HG02970 (cell line): ENCODE measurements at regions not wholly inside any gene's neighbourhood (a gene's known extent, or its start where the extent isn't known, plus 50 kb on each side); places are given as distances from the start of the nearest gene placed in this dataset.

Experiments
- ATAC-seq: cut with Tn5 transposase; IDR thresholded peaks from one replicate; pipeline ENCODE4 v1.9.1; 2021; ENCODE audit warnings: mild to moderate bottlenecking, moderate library complexity, moderate number of reproducible peaks; ENCODE audit not compliant: unreplicated experiment, low FRiP score

DNA sequence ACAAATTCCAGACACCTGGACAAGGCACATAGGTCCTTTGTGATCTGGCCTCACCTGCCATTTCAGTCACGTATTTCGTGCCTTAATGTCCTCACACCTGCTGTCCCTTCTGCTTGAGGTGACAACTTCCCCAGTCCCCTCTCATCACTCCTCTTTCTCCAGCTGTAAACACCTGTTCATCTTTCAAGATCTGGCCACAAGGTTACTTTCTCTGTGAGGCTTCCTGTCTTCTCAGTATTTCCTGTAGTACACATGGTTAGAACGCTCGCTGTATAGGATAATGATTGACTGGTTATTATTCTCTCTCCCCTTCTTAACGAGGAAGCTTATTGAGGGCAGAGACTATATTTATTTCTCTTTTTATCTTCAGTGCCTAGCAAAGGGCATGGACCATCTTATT is 74.5 kb upstream of the PMFBP1 start:
- no peak for ATAC-seq

DNA sequence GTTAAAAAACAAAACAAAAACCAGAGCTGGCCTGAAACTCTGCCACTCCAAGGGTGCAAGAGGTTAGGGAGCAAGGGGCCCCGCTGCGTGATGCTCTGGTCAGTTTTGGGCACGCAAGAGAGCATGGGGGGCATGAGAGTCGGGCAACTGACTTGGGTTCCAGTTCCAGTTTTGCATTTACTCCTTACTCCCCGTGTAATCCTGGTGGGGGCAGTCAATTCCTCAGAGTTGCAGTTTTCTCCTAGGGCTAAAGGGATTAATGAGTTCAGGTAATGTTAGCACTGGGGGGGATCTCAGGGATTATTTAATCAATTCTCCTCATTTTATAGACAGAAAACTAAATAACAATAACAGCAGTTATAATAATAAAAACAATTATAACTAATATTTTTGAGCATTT is 72.9 kb upstream of the PMFBP1 start:
- no peak for ATAC-seq

DNA sequence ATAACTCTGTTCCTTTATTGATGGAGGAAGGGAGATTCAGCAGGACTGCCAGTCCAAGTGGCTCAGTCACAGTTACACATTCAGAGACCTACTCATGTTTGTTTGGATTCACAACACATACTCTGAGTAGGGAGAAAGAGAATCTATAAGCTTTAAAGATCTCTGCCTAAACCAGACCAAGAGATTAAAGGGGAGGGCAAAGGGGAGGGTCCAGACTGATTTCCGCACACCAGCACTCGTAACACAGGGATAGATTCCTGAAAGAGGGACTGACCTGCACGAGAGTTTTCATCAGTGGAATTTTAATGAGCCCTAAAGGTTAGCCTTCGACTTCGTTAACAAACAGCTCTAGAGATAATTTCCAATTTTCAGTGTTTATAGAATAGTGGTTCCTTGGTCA is 71.7 kb upstream of the PMFBP1 start:
- no peak for ATAC-seq

DNA sequence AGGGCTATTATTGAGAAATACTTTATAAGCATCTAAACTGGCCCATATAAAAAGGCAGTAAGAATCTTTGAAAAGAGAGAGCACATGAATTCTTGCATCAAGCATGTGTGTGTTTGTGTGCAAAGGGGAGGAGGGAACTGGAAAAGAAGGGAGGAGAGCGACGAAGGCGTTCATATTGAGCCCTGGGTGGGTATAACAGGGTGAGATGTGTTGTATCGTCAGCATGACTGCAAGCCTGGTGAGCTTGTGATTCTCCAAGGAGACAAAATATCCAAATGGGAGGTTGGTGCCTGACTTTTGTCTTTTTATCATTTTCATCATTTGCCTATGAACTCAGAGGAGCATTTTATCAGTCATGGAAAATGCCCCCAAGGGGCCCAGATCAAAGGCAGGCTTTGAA is 70.8 kb upstream of the PMFBP1 start:
- no peak for ATAC-seq

DNA sequence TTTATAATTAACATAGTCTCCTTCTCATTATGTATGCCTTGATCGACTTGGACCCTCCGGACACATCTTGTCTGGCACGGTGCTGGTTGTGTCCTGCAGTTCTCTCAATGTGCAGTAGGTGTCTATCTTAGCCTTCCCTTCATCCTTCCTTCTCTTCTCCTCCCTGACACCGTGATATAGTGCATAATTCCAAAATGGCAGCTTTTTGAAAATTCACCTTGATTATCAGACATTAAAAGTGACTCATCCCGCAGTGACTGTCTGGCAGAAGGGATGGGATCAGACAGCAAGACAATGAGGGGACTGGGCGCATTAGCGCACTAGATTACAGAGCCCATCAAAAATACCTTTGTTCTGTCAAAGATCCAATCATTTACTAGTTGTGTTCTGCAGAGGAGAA is 70.0 kb upstream of the PMFBP1 start:
- ATAC-seq: no peak

DNA sequence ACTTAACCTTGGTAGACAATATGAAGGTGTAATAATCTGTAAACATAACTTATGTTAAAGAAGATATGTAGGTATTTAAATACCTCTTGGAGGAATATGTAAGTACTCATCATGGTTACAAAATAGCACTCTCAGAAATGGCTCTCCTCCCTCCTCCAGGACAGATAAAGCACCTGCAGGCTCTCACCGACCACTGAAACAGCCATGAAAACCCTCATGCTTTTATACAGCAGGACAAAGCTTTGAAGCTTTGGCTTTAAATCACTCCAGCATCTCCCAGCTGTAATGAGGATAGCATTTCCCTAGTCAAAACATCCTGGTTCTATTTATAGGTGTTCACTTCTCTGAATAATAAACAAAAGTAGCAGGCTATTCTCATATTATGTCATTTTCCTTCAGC is 69.1 kb upstream of the PMFBP1 start:
- no peak for ATAC-seq

DNA sequence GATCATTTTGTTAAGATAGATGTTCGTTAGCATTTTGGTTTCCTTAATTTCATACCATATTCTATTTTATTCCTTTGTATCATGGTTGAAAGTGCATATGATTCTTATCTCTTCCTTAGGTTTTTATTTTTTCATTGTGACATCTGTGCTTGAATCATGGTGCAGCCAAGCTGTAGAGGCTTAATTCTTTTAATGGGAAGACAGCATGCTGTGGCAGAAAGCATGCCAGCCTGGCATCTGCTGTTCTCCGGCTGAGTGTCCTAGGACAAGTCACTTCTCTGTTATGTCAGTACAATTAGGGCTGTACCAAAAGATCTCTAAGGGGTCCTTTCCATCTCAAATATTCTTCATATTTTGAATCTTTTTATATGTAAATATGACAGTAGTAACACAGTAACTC is 68.5 kb upstream of the PMFBP1 start:
- no peak for ATAC-seq

DNA sequence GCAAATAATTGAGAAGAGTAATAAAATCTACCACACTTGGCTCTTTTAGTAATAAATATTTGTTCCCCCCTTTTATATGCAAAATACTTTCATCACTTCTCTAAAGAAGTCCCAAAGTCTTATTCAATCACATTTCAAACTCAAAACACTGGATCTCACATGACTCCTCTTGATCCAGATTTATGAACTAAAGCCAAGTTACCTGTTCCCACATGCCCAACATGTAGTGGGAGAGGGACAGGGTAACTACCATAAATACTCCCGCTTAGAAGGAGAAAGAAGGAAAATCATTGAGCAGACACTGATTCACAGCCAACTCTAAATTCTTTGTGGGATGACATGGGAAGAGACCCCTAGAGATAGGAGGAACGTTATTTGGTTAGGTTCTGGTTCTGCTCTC is 64.9 kb upstream of the PMFBP1 start:
- ATAC-seq: no peak

DNA sequence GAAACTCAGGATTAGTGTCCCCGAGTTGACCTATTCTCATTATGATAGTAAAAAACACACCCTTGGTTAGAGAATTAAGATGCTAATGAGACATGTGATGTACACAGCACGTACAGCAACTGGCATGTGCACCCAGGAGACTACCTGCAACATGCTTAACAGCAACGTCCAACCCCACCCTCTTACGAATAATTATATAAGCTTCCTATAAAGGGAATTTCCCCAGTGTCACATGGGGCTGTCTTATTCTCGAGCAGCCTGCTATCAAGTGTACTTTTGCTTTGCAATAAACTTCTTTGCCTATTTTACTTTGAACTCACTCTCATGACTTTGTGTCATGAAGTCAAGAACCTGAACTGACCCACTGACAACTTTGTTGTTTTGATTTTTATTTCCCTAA is 62.4 kb upstream of the PMFBP1 start:
- ATAC-seq: no peak

DNA sequence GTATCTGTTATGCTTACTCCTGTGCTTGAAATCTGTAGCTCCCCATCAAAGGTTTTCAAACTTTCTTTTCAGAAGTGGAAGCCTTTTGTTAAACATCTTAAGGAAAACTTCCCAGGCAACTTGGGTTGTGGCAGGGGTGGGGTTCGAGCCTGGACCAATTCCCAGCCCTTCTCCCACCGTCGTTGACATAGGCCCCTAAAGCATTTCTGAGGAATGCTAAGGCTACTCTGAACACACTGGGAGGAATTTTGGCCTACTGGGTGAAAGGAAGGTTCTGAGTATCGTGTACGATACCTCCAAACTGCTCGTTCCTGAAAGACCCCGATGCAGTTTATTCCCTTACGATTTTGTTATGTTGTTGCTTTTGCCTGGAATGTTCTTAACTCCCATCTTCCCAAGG is 56.1 kb upstream of the PMFBP1 start:
- no peak for ATAC-seq

DNA sequence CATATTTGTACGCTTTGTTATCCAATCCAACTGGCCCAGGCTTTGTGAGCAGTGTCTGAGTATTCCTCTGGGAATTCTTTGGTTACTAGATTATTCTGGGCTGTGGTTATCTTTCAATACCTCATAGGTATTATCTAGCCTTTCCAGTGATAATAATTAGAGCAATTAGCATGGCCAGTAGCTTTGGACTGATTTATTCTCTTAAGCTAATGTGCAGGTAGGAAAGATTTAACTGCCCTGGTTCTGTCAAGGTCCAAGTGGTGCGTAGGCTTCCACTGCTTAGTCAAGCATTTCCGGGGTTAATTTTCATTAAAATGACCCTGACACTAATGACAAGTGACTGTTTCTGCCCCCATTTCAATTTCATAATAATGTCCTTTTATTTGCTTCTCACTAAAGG is 54.2 kb upstream of the PMFBP1 start:
- no peak for ATAC-seq

DNA sequence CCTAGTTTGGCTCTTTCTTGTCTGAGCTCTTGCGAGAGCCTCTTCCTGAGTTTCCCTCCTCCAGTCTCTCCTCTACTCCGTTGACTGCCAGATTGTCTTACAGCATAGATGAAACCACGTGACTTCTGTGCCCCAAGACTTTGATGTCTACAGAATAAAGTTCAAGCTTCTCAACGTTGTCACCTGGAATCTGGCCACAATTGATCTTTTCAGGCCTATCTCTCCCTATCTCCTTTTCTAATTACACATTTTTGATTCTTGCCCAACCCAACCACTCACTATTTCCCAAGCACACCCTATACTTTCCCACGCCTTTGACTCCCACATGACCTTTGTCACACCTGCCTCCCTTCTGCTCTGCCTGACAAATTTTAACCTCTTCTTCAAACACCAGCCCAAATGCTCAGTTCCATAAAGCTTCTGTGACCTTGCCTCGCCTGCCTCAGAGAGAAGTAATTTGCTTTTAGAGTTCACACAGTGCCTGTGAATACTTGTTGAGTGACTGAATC is 52.4 kb upstream of the PMFBP1 start:
- ATAC-seq: no peak

DNA sequence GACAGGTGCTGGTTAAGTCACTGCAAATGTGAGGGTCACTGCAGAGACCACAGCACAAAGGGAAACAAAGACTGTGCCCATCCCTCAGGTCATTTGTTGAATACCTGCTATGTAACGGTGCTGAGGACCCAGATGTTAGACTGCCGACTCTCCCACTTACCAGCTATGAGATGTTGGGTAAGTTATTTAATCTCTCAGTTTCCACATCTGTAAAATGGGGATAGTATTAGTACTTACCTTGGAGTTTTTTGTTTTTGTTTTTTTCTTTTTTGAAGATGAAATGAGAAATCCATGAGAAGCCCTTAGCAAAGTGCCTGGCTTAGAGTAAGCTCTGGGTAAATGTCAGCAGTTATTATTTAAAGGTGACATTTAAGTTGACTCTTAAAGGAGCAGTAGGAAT is 50.5 kb upstream of the PMFBP1 start:
- ATAC-seq: no peak
